ENCODE measurements at regions not wholly inside any gene's neighbourhood (a gene's known extent, or its start where the extent isn't known, plus 50 kb on each side); places are given as distances from the start of the nearest gene placed in this dataset.

GRCh38 chr17:68142595-68142994 is 105.2 kb upstream of the AMZ2 start:
- TF ChIP-seq GATA2 (IDR thresholded peaks at IDR 0.05; ENCODE audit: low read depth, low read length) (no peak), GATA3 (IDR thresholded peaks at IDR 0.05; ENCODE audit: low read depth, low read length) (no peak)

Data from SH-SY5Y (cell line).